ENCODE measurements at regions not wholly inside any gene's neighbourhood (a gene's known extent, or its start where the extent isn't known, plus 50 kb on each side); places are given as distances from the start of the nearest gene placed in this dataset.
"Not testable (repeated sequence)": the region's sequence is repeated elsewhere in the genome, so short reads cannot be mapped to it uniquely, and the experiment has no call there.

GRCh38 chr6:76862936-76863335 is 600.4 kb downstream of the HTR1B start:
- FAIRE-seq = no peak
- TF ChIP-seq TAF1 (IDR thresholded peaks at IDR 0.05; ENCODE audit: low read depth, low read length) (no peak), POLR2AphosphoS5 (IDR thresholded peaks at IDR 0.05; ENCODE audit: low read depth, low read length) (no peak), POU2F2 (IDR thresholded peaks at IDR 0.05; ENCODE audit: low read depth, low read length) (no peak), SPI1 (IDR thresholded peaks at IDR 0.05; ENCODE audit: low read depth, low read length) (no peak), POLR2A (IDR thresholded peaks at IDR 0.05; ENCODE audit: low read depth, low read length) (no peak), PAX5 (IDR thresholded peaks at IDR 0.05; ENCODE audit: insufficient read depth, low read length, severe bottlenecking) (no peak)

GRCh38 chr6:76861403-76861802 is 601.9 kb downstream of the HTR1B start:
- DNase-seq (ENCODE audit: insufficient read length, low spot score) (no peak), FAIRE-seq (peak; percentile 80)
- TF ChIP-seq POLR2AphosphoS5 (IDR thresholded peaks at IDR 0.05; ENCODE audit: low read depth, low read length) (no peak), POLR2A (IDR thresholded peaks at IDR 0.05; ENCODE audit: low read depth, low read length) (no peak), SPI1 (IDR thresholded peaks at IDR 0.05; ENCODE audit: low read depth, low read length) (no peak), POU2F2 (IDR thresholded peaks at IDR 0.05; ENCODE audit: low read depth, low read length) (no peak), TAF1 (IDR thresholded peaks at IDR 0.05; ENCODE audit: low read depth, low read length) (no peak), PAX5 (IDR thresholded peaks at IDR 0.05; ENCODE audit: insufficient read depth, low read length, severe bottlenecking) (no peak)

More at GRCh38 chr6:76862936-76863335, 600.4 kb downstream of the HTR1B start:
- no peak for DNase-seq (ENCODE audit: insufficient read length, low spot score)

DNA sequence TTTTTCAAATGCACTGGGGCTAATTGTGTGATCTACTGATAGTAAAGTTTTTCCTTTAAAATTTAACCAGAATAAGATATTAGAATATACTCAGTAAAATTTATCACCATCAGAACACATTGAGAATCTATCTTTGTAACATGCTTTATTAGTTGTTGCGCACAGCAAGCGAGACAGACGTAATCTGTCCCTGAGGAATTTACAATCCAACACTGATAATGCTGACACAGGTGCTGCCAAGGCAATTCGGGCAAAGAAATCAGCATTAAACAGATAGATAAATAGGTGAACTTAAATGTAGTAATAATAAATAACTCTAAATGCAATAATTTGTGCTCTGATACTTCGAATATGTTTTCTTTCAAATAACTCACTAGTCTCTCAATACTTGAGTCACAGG is 607.2 kb downstream of the HTR1B start:
- TF ChIP-seq POLR2A (IDR thresholded peaks at IDR 0.05; ENCODE audit: low read depth, low read length) (no peak), POU2F2 (IDR thresholded peaks at IDR 0.05; ENCODE audit: low read depth, low read length) (no peak), POLR2AphosphoS5 (IDR thresholded peaks at IDR 0.05; ENCODE audit: low read depth, low read length) (no peak), SPI1 (IDR thresholded peaks at IDR 0.05; ENCODE audit: low read depth, low read length) (no peak), TAF1 (IDR thresholded peaks at IDR 0.05; ENCODE audit: low read depth, low read length) (no peak), PAX5 (IDR thresholded peaks at IDR 0.05; ENCODE audit: insufficient read depth, low read length, severe bottlenecking) (no peak)
- DNase-seq (ENCODE audit: insufficient read length, low spot score) (no peak), FAIRE-seq (no peak)

DNA sequence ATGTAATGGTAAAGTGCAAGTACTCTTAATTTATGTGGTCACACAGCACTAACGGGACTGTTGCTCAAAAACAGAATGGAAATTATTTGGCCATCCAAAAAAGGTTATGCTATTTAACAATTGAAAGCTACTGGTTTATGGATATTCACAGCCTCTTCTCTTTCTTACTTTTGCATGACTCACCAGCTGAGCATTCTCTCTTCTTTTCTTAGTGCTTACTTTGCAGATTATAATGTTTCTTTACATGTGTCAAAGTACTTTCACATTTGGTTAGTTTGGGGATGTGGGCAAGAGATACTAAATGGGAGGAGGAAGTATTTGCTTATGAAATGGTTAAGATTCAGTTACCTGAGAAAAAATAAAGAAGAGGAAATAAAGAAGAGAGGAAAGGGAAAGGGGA is 610.5 kb downstream of the HTR1B start:
- FAIRE-seq (no peak), DNase-seq (ENCODE audit: insufficient read length, low spot score) (no peak)
- no peak for TF ChIP-seq POLR2A (IDR thresholded peaks at IDR 0.05; ENCODE audit: low read depth, low read length)
- TF ChIP-seq SPI1 (IDR thresholded peaks at IDR 0.05; ENCODE audit: low read depth, low read length) = no peak
- no peak for TF ChIP-seq POLR2AphosphoS5 (IDR thresholded peaks at IDR 0.05; ENCODE audit: low read depth, low read length)
- TF ChIP-seq TAF1 (IDR thresholded peaks at IDR 0.05; ENCODE audit: low read depth, low read length) = no peak

- not testable (repeated sequence) for FAIRE-seq; DNase-seq (ENCODE audit: insufficient read length, low spot score)
Measured at GRCh38 chr6:76849274-76849970, 613.9 kb downstream of the HTR1B start.

DNA sequence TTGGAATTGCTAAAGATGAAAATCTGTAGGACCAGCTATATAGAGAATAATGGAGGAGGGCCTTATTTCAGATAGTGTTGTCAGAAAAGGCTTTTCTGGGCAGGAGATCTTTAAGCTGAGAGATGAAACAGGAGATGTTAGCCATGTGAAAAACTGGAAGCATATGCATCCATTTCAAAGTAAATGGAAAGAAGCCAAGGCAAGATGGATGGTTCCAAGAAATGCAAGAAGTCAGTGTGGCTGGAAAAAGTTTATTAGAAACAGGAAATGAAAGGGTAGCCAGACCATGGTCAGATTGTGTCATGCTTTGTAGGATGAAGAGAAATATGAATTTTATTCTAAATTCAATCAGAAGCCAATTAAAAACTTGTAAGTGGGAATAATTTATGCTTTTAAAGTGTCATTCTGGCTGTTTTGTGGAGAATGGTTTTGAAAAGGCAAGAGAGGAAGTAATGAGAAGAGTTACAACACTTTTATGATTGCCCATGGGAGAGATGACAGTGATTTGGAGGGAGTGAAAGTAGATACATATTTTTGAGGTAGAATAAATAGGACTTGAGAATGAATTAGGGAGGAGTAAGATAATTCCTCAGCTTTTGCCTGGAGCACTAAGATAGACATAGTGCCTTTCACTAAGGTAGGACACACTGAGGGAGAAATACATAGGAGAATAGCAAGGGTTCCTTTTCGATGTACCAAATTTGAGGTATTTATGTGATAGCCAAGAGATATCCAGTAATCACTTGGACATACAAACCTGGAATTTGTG is 620.1 kb downstream of the HTR1B start:
- DNase-seq (ENCODE audit: insufficient read length, low spot score) = no peak
- no peak for FAIRE-seq
- TF ChIP-seq PAX5 (IDR thresholded peaks at IDR 0.05; ENCODE audit: insufficient read depth, low read length, severe bottlenecking) (no peak), SPI1 (IDR thresholded peaks at IDR 0.05; ENCODE audit: low read depth, low read length) (no peak)

DNA sequence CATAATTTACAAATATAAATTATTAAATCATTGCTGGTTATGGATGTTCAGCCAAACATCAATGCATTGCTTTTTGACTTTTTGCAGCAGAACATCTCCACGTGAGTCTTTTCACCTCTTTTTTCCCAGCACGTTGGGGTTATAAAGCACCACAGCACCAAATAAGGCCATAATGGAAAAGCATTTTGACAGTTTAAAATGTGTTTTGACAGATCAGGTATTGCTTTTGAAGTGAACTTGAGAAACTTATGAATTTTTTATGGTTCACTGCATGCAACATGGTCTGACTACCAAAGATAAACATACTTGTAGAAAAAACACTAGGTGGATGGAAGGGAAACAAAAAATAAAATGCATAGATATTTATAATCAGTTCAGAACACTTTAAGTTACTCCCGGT is 622.4 kb downstream of the HTR1B start:
- FAIRE-seq (no peak), DNase-seq (ENCODE audit: insufficient read length, low spot score) (no peak)
- TF ChIP-seq TAF1 (IDR thresholded peaks at IDR 0.05; ENCODE audit: low read depth, low read length) (no peak), POLR2AphosphoS5 (IDR thresholded peaks at IDR 0.05; ENCODE audit: low read depth, low read length) (no peak), POLR2A (IDR thresholded peaks at IDR 0.05; ENCODE audit: low read depth, low read length) (no peak), SPI1 (IDR thresholded peaks at IDR 0.05; ENCODE audit: low read depth, low read length) (no peak)

DNA sequence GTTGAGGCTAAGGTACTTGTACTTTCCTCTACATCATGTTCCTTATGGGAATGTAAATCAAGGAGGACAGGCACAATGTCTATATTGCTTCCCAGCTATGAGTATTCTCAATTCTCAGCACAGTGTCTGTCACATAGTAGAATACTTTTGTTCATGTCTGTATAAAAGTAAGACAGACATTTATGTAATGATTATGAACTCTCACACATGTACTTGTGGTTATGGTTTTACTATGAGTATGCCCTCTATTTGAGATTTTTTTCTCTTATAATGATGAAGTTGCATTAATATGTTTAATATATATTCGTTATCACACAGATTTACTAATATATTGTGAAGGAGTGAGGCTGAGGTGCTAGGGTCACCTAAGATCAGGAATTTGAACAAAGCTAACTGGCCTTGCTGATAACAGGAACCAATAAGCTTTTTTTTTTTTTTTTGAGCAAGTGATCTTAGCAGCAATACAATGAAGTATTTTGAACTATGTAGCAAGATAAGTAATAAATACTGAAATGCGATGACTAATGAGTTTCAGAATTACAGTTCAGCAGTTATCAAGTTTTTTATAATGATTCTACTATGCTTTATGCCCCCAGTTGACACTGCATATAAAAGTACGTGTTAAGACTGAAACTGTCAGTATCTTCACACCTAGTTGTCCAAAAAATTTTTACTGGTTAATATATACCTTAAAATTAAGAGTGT is 623.1 kb downstream of the HTR1B start:
- DNase-seq (ENCODE audit: insufficient read length, low spot score) (no peak), FAIRE-seq (no peak)
- TF ChIP-seq SPI1 (IDR thresholded peaks at IDR 0.05; ENCODE audit: low read depth, low read length) = no peak
- no peak for TF ChIP-seq POU2F2 (IDR thresholded peaks at IDR 0.05; ENCODE audit: low read depth, low read length)
- no peak for TF ChIP-seq TAF1 (IDR thresholded peaks at IDR 0.05; ENCODE audit: low read depth, low read length)
- no peak for TF ChIP-seq POLR2A (IDR thresholded peaks at IDR 0.05; ENCODE audit: low read depth, low read length)
- TF ChIP-seq POLR2AphosphoS5 (IDR thresholded peaks at IDR 0.05; ENCODE audit: low read depth, low read length) = no peak
- no peak for TF ChIP-seq PAX5 (IDR thresholded peaks at IDR 0.05; ENCODE audit: insufficient read depth, low read length, severe bottlenecking)

DNA sequence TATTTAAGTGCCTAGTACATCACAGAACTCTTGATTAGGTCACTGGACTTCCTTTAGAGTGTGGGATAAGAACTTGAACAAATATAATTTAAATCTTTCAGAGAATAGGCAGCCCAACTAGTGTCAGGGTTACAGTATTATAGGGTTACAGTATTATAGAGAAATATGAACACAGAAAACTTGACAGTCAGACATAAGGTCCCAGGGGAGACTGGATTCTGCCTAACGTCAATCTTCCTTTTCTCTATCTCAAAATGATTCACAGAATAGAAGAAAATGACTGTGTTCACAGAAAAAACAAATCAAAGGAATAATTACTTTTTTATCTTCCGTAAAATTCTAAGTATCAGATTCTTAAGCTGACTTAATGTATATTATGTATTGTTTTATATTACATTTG is 623.8 kb downstream of the HTR1B start:
- FAIRE-seq (no peak), DNase-seq (ENCODE audit: insufficient read length, low spot score) (no peak)
- TF ChIP-seq POLR2AphosphoS5 (IDR thresholded peaks at IDR 0.05; ENCODE audit: low read depth, low read length) (no peak), POLR2A (IDR thresholded peaks at IDR 0.05; ENCODE audit: low read depth, low read length) (no peak), SPI1 (IDR thresholded peaks at IDR 0.05; ENCODE audit: low read depth, low read length) (no peak), POU2F2 (IDR thresholded peaks at IDR 0.05; ENCODE audit: low read depth, low read length) (no peak), PAX5 (IDR thresholded peaks at IDR 0.05; ENCODE audit: insufficient read depth, low read length, severe bottlenecking) (no peak), TAF1 (IDR thresholded peaks at IDR 0.05; ENCODE audit: low read depth, low read length) (no peak)

DNA sequence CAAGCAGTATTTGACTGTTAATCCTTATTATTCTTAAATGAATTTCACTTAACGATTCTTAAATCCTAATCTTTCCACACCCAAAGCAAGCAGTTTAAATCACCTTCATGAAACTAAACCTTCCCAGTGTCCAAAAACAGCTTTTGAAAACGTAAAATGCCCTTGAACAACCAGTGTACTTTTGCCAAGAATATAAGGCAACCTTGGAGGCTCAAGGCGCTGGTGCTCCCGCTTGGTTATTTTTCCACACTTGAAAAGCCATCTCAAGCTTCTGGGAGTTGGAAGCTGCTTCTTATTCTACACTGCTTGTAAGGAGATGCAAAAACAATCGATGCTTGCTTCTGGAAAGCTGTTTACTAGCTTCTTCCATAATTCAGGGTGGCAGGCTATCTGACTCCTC is 625.7 kb downstream of the HTR1B start:
- no peak for FAIRE-seq
- no peak for TF ChIP-seq TAF1 (IDR thresholded peaks at IDR 0.05; ENCODE audit: low read depth, low read length)
- no peak for TF ChIP-seq POLR2A (IDR thresholded peaks at IDR 0.05; ENCODE audit: low read depth, low read length)
- TF ChIP-seq SPI1 (IDR thresholded peaks at IDR 0.05; ENCODE audit: low read depth, low read length) = no peak
- TF ChIP-seq POLR2AphosphoS5 (IDR thresholded peaks at IDR 0.05; ENCODE audit: low read depth, low read length) = no peak
- TF ChIP-seq PAX5 (IDR thresholded peaks at IDR 0.05; ENCODE audit: insufficient read depth, low read length, severe bottlenecking) = no peak
- no peak for TF ChIP-seq POU2F2 (IDR thresholded peaks at IDR 0.05; ENCODE audit: low read depth, low read length)
- no peak for DNase-seq (ENCODE audit: insufficient read length, low spot score)

Data from GM12891 (cell line).